DOHH2 (cell line): ENCODE measurements at regions not wholly inside any gene's neighbourhood (a gene's known extent, or its start where the extent isn't known, plus 50 kb on each side); places are given as distances from the start of the nearest gene placed in this dataset.
"Not testable (repeated sequence)": the region's sequence is repeated elsewhere in the genome, so short reads cannot be mapped to it uniquely, and the experiment has no call there.

ENCODE experiments used
- EZH2phosphoT487 ChIP-seq: fragments of 200-600 bp; sonication (generic); IDR thresholded peaks from 2 replicates; pipeline ENCODE4 v1.6.1; 2017; ENCODE audit warnings: borderline replicate concordance, mild to moderate bottlenecking, antibody characterized with exemption, low read length, moderate library complexity, mixed read lengths
- TF ChIP-seq, protein P1 (sequence below): fragments of 200-600 bp; sonication (generic); IDR thresholded peaks from one replicate; pipeline ENCODE4 v1.5.1; 2014; ENCODE audit warnings: antibody characterized with exemption, mild to moderate bottlenecking, low read depth, low read length; ENCODE audit not compliant: poor library complexity, severe bottlenecking

DNA sequence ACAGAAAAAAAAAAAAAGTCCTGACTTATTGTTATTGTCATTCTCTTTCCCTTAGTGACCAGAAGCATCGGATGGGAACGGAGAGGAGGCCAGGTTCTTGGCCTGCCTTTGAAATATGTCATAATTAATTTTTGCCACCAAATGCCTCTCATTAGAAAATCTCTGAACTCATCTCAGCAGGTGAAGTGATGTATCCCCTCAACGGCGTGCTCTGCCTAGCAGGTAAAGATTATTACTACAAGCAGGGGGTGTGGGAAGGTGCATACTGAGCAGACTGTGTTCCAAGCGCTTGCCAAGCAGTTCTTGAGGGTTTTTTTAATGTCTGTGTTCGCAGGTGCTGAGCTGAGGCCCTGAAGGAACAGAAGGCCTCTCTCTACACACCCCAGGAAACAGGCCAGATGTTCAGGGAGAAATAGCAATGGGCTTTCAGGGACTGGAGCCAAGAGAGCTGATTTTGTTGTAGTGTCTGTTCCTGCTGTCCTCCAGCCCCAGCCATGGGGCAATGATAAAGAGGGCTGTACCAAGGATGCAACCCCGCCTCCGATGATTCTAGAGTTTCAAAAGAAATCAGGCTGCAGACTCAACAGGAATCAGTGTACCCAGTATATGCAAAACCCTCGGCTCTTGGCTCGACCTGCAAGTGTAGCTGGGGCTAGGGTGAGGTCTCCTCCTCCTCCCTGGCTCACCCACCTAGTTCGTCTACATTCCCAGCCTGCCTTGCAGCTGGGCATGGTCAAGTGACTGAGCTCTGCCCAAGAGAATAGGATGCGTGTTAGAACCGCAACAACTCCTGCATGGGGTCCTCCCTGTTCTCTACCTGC is 181.4 kb upstream of the LRRC61 start:
- TF ChIP-seq, protein P1, sequence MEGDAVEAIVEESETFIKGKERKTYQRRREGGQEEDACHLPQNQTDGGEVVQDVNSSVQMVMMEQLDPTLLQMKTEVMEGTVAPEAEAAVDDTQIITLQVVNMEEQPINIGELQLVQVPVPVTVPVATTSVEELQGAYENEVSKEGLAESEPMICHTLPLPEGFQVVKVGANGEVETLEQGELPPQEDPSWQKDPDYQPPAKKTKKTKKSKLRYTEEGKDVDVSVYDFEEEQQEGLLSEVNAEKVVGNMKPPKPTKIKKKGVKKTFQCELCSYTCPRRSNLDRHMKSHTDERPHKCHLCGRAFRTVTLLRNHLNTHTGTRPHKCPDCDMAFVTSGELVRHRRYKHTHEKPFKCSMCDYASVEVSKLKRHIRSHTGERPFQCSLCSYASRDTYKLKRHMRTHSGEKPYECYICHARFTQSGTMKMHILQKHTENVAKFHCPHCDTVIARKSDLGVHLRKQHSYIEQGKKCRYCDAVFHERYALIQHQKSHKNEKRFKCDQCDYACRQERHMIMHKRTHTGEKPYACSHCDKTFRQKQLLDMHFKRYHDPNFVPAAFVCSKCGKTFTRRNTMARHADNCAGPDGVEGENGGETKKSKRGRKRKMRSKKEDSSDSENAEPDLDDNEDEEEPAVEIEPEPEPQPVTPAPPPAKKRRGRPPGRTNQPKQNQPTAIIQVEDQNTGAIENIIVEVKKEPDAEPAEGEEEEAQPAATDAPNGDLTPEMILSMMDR, result not testable (repeated sequence)
- TF ChIP-seq EZH2phosphoT487, result not testable (repeated sequence)
